Muscle of leg (tissue), 3 donors: ENCODE measurements at regions not wholly inside any gene's neighbourhood (a gene's known extent, or its start where the extent isn't known, plus 50 kb on each side); places are given as distances from the start of the nearest gene placed in this dataset.
A peak's percentile ranks its signal among the peaks of the same experiment; 100 is the strongest.

Source experiments
- DNase-seq: peaks from one replicate; pipeline ENCODE4 v3.0.0; 2013
- H3K27ac ChIP-seq: one replicate; pipeline ENCODE4 v1.5.1; 2013; ENCODE audit warnings: mild to moderate bottlenecking, low read length, control low read depth
- H3K27me3 ChIP-seq: one replicate; pipeline ENCODE4 v1.6.1; 2013; ENCODE audit warnings: low read length; ENCODE audit not compliant: control insufficient read depth, insufficient read depth
- H3K36me3 ChIP-seq: one replicate; pipeline ENCODE4 v1.6.1; 2013; ENCODE audit warnings: low read length; ENCODE audit not compliant: control insufficient read depth, insufficient read depth
- H3K4me1 ChIP-seq: one replicate; pipeline ENCODE4 v1.6.1; 2013; ENCODE audit warnings: low read length; ENCODE audit not compliant: control insufficient read depth, insufficient read depth
- H3K4me3 ChIP-seq: one replicate; pipeline ENCODE4 v1.5.1; 2013; ENCODE audit warnings: low read length, control low read depth
- H3K9me3 ChIP-seq: replicated peaks from 2 replicates; pipeline ENCODE4 v1.6.1; 2013; ENCODE audit warnings: low read depth, low read length; ENCODE audit not compliant: control insufficient read depth
- WGBS: methylation state at CpG from one replicate; pipeline ENCODE4 v1.1.5; 2013; ENCODE audit warnings: missing lambda C conversion rate; ENCODE audit not compliant: insufficient coverage; 5-methylcytosine and 5-hydroxymethylcytosine counted together

DNA sequence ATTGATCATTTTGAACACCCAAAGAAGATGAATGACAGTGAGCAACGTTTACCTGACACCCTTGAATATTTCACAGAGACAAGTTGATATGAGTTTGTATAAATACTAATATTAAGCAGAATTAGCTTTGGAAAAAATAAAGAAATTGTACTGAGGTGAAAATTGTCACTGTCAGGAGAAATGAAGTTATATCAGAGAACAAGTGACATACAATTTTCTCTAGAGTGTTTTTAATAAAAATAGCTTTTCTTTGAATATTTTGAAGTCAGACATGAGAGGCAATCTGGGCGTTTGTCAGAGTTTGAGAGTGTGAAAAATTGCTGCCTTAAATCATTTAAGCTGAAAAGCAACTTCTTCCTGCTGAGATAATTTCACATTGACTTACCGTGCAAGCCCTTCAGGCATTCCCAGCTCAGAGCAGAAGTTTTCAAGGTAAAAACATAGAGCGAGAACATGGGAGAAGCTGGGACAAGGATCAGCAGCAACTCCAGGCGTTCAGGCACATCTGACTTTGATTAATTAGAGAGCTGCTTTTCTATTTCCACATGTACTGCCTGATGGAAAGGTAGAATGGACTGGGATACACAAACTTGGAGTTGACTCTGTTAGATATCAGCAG lies 535.9 kb downstream of the TFEC start:
- Histone ChIP-seq H3K4me1 (no peaks in the 10 kb centered on the region), H3K27ac (no peak overlapping the region), H3K27me3 (no peaks in the 10 kb centered on the region), H3K4me3 (no peak overlapping the region), H3K9me3 (no peaks in the 10 kb centered on the region), H3K36me3 (no peaks in the 10 kb centered on the region)
- no peak for DNase-seq
- 60% methylated on average over 1 of the region's 5 CpGs for WGBS

DNA sequence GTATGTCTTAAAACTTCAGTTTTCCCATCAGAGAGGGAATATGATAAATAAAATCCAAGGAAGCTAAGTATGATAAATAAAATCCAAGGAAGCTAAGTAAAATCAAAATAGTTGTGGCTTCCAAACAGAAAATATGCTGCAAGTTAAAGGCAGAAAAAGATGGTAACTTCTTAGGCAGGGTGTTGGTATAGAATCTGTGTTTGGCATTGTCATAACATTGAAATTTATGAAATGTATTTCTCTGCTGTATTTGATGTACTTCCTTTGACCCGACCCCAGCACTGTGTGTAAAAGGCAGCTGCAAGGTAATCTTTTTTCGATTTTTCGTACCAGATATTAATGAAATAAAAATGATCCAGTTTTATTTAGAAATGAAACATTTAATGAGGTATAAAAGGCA lies 537.2 kb downstream of the TFEC start:
- no peaks in the 10 kb centered on the region for H3K27me3 ChIP-seq
- DNase-seq: no peak
- WGBS: no CpG with 5 or more reads among the region's 3 CpGs
- H3K36me3 ChIP-seq: no peaks in the 10 kb centered on the region
- H3K27ac ChIP-seq: no peak overlapping the region
- H3K9me3 ChIP-seq: no peaks in the 10 kb centered on the region
- H3K4me1 ChIP-seq: no peaks in the 10 kb centered on the region
- no peak overlapping the region for H3K4me3 ChIP-seq

DNA sequence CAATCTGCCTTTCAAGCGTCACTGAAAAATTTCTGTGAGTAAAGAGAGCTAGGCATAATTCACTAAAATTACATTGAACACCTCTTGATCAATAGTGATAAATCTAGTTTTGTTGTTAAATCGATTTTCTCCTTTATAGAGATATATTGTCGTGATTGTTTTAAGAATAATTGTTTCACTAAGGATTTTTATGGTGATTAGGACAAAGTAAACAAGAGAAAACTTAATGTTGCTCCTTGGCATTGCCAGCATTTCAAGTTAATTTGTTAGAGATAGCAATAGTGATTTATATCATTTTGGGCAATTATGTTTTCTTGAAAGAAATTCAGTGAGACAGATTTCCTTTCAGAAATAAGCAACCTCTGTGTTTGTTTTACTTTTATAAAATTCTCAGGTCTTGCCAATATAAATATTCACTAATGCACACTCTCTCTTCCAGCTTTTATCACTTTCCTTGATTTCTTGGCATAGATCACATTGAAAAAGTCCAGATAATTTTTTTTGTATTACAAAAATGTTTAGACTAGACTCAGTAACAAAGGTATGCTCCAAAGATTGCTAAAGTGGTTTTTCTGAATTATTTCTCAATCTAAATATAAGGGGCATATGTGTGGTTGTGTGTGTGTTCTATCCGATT lies 538.7 kb downstream of the TFEC start:
- Histone ChIP-seq H3K27me3 (no peaks in the 10 kb centered on the region), H3K4me1 (no peaks in the 10 kb centered on the region), H3K9me3 (no peaks in the 10 kb centered on the region), H3K36me3 (no peaks in the 10 kb centered on the region), H3K27ac (no peak overlapping the region), H3K4me3 (no peak overlapping the region)
- no peak for DNase-seq
- WGBS: no CpG with 5 or more reads among the region's 4 CpGs

DNA sequence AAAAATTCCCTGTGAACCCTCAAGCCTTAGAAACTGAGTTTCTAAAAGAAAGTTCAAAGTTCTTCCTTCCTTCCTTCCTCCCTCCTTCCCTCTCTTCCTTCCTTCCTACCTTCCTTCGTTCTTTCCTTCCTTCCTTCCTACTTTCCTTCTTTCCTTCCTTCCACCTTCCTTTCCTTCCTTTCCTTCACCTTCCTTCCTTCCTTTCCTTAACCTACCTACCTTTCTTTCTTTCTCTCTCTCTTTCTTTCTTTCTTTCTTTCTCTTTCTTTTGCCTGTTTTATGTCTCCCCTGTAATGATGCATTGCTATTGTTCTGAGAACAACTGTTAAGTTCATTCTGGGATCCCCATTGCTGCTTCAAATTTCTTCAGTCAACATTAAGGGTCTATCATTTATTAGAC lies 551.1 kb downstream of the TFEC start:
- no peak for DNase-seq
- WGBS: no CpG with 5 or more reads among the region's 1 CpG
- Histone ChIP-seq H3K36me3 (no peaks in the 10 kb centered on the region), H3K9me3 (no peaks in the 10 kb centered on the region), H3K27ac (no peak overlapping the region), H3K4me3 (no peak overlapping the region), H3K4me1 (peaks cover 2% of the 10 kb centered on the region), H3K27me3 (peaks cover 5% of the 10 kb centered on the region)

DNA sequence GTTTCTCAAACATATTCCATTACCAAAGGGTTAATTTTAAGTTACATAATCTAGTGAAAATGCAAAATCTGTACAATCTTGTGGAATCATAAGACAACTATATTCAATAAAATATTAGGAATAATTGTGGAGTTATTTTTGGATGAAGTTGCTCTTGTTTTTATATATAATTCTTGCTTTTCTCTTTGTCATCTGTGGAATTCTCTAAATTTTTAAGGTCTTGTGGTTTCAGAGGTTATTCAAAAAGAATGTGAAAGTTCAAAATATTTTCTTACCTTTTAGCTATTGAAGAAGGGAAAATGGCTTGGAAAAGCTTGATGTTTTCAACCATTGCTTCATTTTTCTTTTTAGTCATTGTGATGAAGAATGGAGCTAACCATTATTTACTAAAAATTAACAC lies 552.1 kb downstream of the TFEC start:
- DNase-seq: no peak
- H3K4me1 ChIP-seq: peaks cover 2% of the 10 kb centered on the region
- no peaks in the 10 kb centered on the region for H3K36me3 ChIP-seq
- no peaks in the 10 kb centered on the region for H3K9me3 ChIP-seq
- peaks cover 5% of the 10 kb centered on the region for H3K27me3 ChIP-seq
- H3K4me3 ChIP-seq: no peak overlapping the region
- no peak overlapping the region for H3K27ac ChIP-seq

DNA sequence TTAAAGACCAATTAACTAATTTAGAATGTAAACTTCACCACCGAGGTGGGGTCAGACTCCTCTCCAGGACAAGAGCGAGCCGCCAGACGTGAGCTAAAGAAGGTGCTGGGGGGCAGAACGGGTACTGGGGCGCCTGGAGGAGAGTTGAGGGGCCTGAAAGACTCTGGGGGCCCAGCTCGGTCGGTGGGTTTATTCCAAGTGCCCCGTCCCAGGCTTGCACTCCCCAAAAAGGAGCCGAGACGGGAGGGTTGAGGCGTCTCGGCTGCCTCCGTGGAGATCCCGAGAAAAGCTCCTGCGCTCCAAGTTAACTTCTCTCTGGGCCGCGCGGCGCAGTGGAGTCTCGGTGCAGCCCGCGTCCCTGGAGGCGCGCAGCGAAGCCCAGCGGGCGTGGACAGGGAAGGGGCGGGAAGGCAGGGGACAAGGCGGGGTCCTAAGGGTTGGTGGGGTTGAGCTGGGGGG lies 553.3 kb downstream of the TFEC start:
- WGBS: under 1% methylated on average over 21 of the region's 30 CpGs
- H3K27ac ChIP-seq: no peak overlapping the region
- peak; percentile 40 for DNase-seq
- peaks cover 2% of the 10 kb centered on the region for H3K4me1 ChIP-seq
- no peaks in the 10 kb centered on the region for H3K9me3 ChIP-seq
- no peaks in the 10 kb centered on the region for H3K36me3 ChIP-seq
- peaks cover 5% of the 10 kb centered on the region for H3K27me3 ChIP-seq
- peak overlapping the region; percentile 52 for H3K4me3 ChIP-seq

DNA sequence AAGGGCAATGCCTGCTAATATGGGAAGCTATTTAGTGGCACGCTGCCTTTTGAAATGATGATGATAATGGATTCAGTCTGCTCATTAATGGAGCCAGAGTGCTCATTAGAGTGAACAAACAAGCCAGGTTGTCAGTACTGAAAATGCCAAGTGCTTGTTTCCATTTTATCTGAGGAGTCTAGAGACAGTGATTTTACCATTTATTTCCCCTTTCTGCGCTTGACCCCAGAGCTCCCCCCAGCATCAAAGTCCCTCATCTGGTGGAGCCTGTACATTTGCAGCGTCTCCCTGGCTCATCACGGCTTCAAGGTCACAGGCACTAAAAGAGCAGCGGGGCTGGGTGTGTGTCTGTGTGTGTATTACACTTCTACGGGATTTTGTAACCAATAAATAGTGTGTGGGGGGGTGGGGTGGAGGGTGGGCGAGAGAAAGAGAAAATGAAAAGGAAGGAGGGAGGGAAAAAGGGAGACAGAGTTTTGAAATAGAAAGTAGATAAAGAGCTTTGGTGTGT lies 553.8 kb downstream of the TFEC start:
- no peak overlapping the region for H3K27ac ChIP-seq
- peaks cover 2% of the 10 kb centered on the region for H3K4me1 ChIP-seq
- peak overlapping the region; percentile 52 for H3K4me3 ChIP-seq
- peaks cover 5% of the 10 kb centered on the region for H3K27me3 ChIP-seq
- WGBS: 7% methylated on average over 5 of the region's 7 CpGs
- H3K9me3 ChIP-seq: no peaks in the 10 kb centered on the region
- H3K36me3 ChIP-seq: no peaks in the 10 kb centered on the region
- peak; percentile 39 for DNase-seq

DNA sequence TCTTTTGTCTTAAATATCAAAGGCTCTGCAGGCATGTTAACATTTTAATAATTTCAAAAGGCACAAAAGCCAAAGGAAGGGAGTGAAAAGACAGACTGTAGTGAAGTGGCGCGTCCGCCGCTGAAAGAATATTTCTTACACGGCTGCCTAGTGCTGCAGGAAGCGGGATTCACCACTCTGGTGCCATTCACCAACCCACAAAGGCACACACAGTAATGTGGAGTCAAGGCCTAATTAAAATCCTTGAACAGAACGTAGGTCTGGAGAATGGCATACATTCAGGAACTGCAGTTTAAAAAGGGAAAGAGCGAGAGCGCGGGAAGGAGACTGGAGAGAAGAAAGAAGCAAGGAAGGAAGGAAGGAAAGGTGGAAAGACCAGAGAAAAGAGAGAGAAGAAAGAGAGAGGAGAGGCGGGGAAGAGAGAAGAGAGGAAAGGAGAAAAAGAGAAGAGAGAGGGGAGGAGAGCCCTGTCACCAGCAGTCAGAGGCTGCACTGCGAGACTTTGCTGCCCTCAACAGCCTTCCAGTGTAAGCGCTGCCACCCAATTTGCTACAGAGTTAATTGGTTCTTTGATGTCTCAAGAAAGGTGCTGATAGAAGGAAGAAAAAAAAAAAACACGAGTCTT lies 554.0 kb downstream of the MDFIC start:
- peak; percentile 15 for DNase-seq
- 62% methylated on average over 5 of the region's 14 CpGs for WGBS
- peaks cover 5% of the 10 kb centered on the region for H3K27me3 ChIP-seq
- H3K9me3 ChIP-seq: no peaks in the 10 kb centered on the region
- H3K36me3 ChIP-seq: no peaks in the 10 kb centered on the region
- H3K4me3 ChIP-seq: no peak overlapping the region
- H3K27ac ChIP-seq: no peak overlapping the region
- H3K4me1 ChIP-seq: peaks cover 2% of the 10 kb centered on the region

DNA sequence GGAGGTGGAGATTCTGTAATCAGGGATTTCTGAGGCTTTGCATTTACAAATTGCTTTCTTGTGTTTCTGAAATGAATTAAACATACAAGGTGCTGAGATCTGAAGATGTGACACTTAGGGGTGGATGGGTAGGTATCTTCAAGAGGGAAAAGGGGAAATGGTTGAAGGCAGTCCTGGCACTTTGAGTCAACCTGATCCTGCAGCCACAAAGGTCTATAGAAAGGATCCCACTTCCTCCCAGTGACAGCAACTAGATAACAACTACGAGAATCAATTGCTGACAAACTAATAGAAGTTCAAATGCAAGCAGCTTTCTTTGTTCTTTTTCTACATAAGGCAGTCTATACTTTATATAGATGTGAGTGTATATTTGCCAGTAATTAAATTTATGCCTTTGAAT lies 553.3 kb downstream of the MDFIC start:
- Histone ChIP-seq H3K4me3 (no peak overlapping the region), H3K27ac (no peak overlapping the region), H3K9me3 (no peaks in the 10 kb centered on the region), H3K4me1 (peaks cover 2% of the 10 kb centered on the region), H3K27me3 (peaks cover 5% of the 10 kb centered on the region), H3K36me3 (no peaks in the 10 kb centered on the region)
- WGBS: no CpG with 5 or more reads among the region's 1 CpG
- DNase-seq: no peak

DNA sequence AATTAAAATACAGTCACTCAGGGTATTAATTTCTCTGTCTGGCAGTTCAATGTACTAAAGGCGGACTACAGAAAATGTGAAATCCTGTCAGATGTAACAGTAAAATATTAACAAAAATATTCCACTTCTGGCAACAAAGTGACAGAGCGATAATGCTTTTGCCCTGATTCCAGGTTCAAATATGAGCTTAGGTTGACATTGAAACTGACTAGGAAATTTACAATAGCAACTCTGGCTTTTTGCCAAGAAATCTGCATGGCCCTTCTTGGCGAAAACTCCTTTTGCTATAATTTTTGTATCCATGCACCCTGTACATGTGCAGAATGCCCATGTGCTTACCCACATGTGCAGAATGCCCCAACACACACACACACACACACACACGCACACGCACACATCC lies 552.2 kb downstream of the MDFIC start:
- H3K9me3 ChIP-seq: no peaks in the 10 kb centered on the region
- no peaks in the 10 kb centered on the region for H3K36me3 ChIP-seq
- peaks cover 5% of the 10 kb centered on the region for H3K27me3 ChIP-seq
- 77% methylated on average over 4 of the region's 5 CpGs for WGBS
- H3K4me1 ChIP-seq: peaks cover 2% of the 10 kb centered on the region
- no peak overlapping the region for H3K27ac ChIP-seq
- DNase-seq: peak; percentile 4
- no peak overlapping the region for H3K4me3 ChIP-seq
